ENCODE measurements at regions not wholly inside any gene's neighbourhood (a gene's known extent, or its start where the extent isn't known, plus 50 kb on each side); places are given as distances from the start of the nearest gene placed in this dataset.

GRCh38 chr16:35298460-35299243 lies 1839.2 kb downstream of the TP53TG3F start:
- 75% methylated on average over 2 of the region's 2 CpGs for WGBS
- H3K4me3 ChIP-seq (ENCODE audit: low read length): no peak overlapping the region

GRCh38 chr16:35302859-35303258 lies 1843.4 kb downstream of the TP53TG3F start:
- H3K9ac ChIP-seq (ENCODE audit: low read depth, low read length): no peak overlapping the region
- peaks cover 100% of the 10 kb centered on the region for H3K9me3 ChIP-seq (ENCODE audit: insufficient read depth, low read depth, low read length)
- H3K36me3 ChIP-seq (ENCODE audit: insufficient read depth, low read length): no peaks in the 10 kb centered on the region
- H3K27me3 ChIP-seq (ENCODE audit: insufficient read depth, low read length): no peaks in the 10 kb centered on the region
- no peak overlapping the region for H3K4me3 ChIP-seq (ENCODE audit: low read length)
- no peak overlapping the region for H3K27ac ChIP-seq (ENCODE audit: low read depth, low read length)
- no peaks in the 10 kb centered on the region for H3K4me1 ChIP-seq (ENCODE audit: insufficient read depth, low read length)
- 66% methylated on average over 1 of the region's 1 CpG for WGBS

More at GRCh38 chr16:35298460-35299243, 1839.2 kb downstream of the TP53TG3F start:
- Histone ChIP-seq H3K27ac (ENCODE audit: low read depth, low read length) (no peak overlapping the region), H3K36me3 (ENCODE audit: insufficient read depth, low read length) (no peaks in the 10 kb centered on the region), H3K27me3 (ENCODE audit: insufficient read depth, low read length) (no peaks in the 10 kb centered on the region), H3K9me3 (ENCODE audit: insufficient read depth, low read depth, low read length) (peaks cover 98% of the 10 kb centered on the region), H3K4me1 (ENCODE audit: insufficient read depth, low read length) (no peaks in the 10 kb centered on the region), H3K9ac (ENCODE audit: low read depth, low read length) (no peak overlapping the region)

- Histone ChIP-seq H3K4me3 (ENCODE audit: low read length) (no peak overlapping the region), H3K4me1 (ENCODE audit: insufficient read depth, low read length) (no peaks in the 10 kb centered on the region), H3K27me3 (ENCODE audit: insufficient read depth, low read length) (no peaks in the 10 kb centered on the region), H3K27ac (ENCODE audit: low read depth, low read length) (no peak overlapping the region), H3K36me3 (ENCODE audit: insufficient read depth, low read length) (no peaks in the 10 kb centered on the region), H3K9ac (ENCODE audit: low read depth, low read length) (no peak overlapping the region), H3K9me3 (ENCODE audit: insufficient read depth, low read depth, low read length) (peaks cover 100% of the 10 kb centered on the region)
- WGBS: 65% methylated on average over 1 of the region's 1 CpG
Observed at GRCh38 chr16:35305476-35305875, 1846.1 kb downstream of the TP53TG3F start.

GRCh38 chr16:35306915-35307314 lies 1847.5 kb downstream of the TP53TG3F start:
- no peak overlapping the region for H3K27ac ChIP-seq (ENCODE audit: low read depth, low read length)
- H3K9me3 ChIP-seq (ENCODE audit: insufficient read depth, low read depth, low read length): peaks cover 100% of the 10 kb centered on the region
- WGBS: 29% methylated on average over 1 of the region's 1 CpG
- H3K36me3 ChIP-seq (ENCODE audit: insufficient read depth, low read length): no peaks in the 10 kb centered on the region
- no peak overlapping the region for H3K9ac ChIP-seq (ENCODE audit: low read depth, low read length)
- H3K4me3 ChIP-seq (ENCODE audit: low read length): no peak overlapping the region
- H3K27me3 ChIP-seq (ENCODE audit: insufficient read depth, low read length): no peaks in the 10 kb centered on the region
- H3K4me1 ChIP-seq (ENCODE audit: insufficient read depth, low read length): no peaks in the 10 kb centered on the region

- Histone ChIP-seq H3K27me3 (ENCODE audit: insufficient read depth, low read length) (no peaks in the 10 kb centered on the region), H3K36me3 (ENCODE audit: insufficient read depth, low read length) (no peaks in the 10 kb centered on the region), H3K27ac (ENCODE audit: low read depth, low read length) (no peak overlapping the region), H3K9ac (ENCODE audit: low read depth, low read length) (no peak overlapping the region), H3K9me3 (ENCODE audit: insufficient read depth, low read depth, low read length) (peaks cover 100% of the 10 kb centered on the region), H3K4me3 (ENCODE audit: low read length) (no peak overlapping the region), H3K4me1 (ENCODE audit: insufficient read depth, low read length) (no peaks in the 10 kb centered on the region)
- 81% methylated on average over 5 of the region's 5 CpGs for WGBS
Observed at GRCh38 chr16:35308674-35309073, 1849.3 kb downstream of the TP53TG3F start.

GRCh38 chr16:35310999-35311398 lies 1851.6 kb downstream of the TP53TG3F start:
- Histone ChIP-seq H3K4me3 (ENCODE audit: low read length) (no peak overlapping the region), H3K27ac (ENCODE audit: low read depth, low read length) (no peak overlapping the region), H3K9ac (ENCODE audit: low read depth, low read length) (no peak overlapping the region), H3K4me1 (ENCODE audit: insufficient read depth, low read length) (no peaks in the 10 kb centered on the region), H3K36me3 (ENCODE audit: insufficient read depth, low read length) (no peaks in the 10 kb centered on the region), H3K27me3 (ENCODE audit: insufficient read depth, low read length) (no peaks in the 10 kb centered on the region), H3K9me3 (ENCODE audit: insufficient read depth, low read depth, low read length) (peaks cover 99% of the 10 kb centered on the region)
- 88% methylated on average over 3 of the region's 3 CpGs for WGBS

DNA sequence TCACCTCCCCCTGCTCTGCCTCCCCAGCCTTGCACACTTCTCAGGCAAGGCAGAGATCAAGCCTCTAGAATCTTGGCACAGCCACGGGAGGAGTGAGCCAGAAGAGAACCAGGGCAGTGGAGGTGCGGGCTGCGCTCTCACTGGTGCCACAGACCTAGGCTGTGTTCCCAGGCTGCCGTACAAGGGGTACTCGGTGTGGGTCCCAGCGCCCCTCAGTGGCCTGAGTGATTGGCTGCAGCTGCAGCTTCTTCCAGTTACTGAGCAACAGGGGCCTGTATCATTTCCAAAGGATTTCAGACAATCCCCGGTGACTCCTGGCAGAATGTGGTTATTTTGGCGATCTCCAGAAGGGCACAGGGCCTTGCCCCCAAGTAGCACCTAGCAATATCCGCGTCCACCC lies 1852.1 kb downstream of the TP53TG3F start:
- no peak overlapping the region for H3K4me3 ChIP-seq (ENCODE audit: low read length)
- no peak overlapping the region for H3K27ac ChIP-seq (ENCODE audit: low read depth, low read length)
- H3K36me3 ChIP-seq (ENCODE audit: insufficient read depth, low read length): no peaks in the 10 kb centered on the region
- no peaks in the 10 kb centered on the region for H3K4me1 ChIP-seq (ENCODE audit: insufficient read depth, low read length)
- H3K27me3 ChIP-seq (ENCODE audit: insufficient read depth, low read length): no peaks in the 10 kb centered on the region
- no peak overlapping the region for H3K9ac ChIP-seq (ENCODE audit: low read depth, low read length)
- peaks cover 99% of the 10 kb centered on the region for H3K9me3 ChIP-seq (ENCODE audit: insufficient read depth, low read depth, low read length)
- 84% methylated on average over 10 of the region's 10 CpGs for WGBS

DNA sequence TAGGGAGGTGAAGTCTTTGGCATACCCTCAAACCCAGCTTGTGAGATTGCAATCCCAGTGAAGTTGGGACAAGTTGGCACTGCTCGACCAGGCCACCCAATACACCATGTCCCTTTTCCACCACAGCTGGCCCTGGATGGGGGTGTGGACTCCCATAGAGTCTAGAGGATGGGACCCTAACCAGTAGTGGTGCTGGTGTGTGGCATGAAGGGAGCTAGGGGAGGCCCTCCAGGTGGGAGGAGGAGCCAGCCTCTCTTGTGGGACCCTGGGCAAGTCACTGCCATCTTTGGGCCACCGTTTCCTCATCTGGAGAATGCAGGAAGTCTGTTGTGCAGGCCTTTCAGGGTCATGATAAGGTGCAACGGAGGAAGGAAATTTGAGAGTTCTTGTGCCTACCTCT lies 1854.9 kb downstream of the TP53TG3F start:
- peaks cover 99% of the 10 kb centered on the region for H3K9me3 ChIP-seq (ENCODE audit: insufficient read depth, low read depth, low read length)
- WGBS: 52% methylated on average over 2 of the region's 3 CpGs
- no peaks in the 10 kb centered on the region for H3K4me1 ChIP-seq (ENCODE audit: insufficient read depth, low read length)

GRCh38 chr16:35319536-35320192 lies 1860.3 kb downstream of the TP53TG3F start:
- peaks cover 94% of the 10 kb centered on the region for H3K9me3 ChIP-seq (ENCODE audit: insufficient read depth, low read depth, low read length)
- 76% methylated on average over 2 of the region's 2 CpGs for WGBS
- H3K36me3 ChIP-seq (ENCODE audit: insufficient read depth, low read length): no peaks in the 10 kb centered on the region
- H3K27ac ChIP-seq (ENCODE audit: low read depth, low read length): no peak overlapping the region
- no peak overlapping the region for H3K9ac ChIP-seq (ENCODE audit: low read depth, low read length)
- H3K27me3 ChIP-seq (ENCODE audit: insufficient read depth, low read length): no peaks in the 10 kb centered on the region
- H3K4me3 ChIP-seq (ENCODE audit: low read length): no peak overlapping the region
- H3K4me1 ChIP-seq (ENCODE audit: insufficient read depth, low read length): no peaks in the 10 kb centered on the region

More for the DNA sequence above, 1854.9 kb downstream of the TP53TG3F start:
- Histone ChIP-seq H3K27ac (ENCODE audit: low read depth, low read length) (no peak overlapping the region), H3K9ac (ENCODE audit: low read depth, low read length) (no peak overlapping the region), H3K36me3 (ENCODE audit: insufficient read depth, low read length) (no peaks in the 10 kb centered on the region), H3K27me3 (ENCODE audit: insufficient read depth, low read length) (no peaks in the 10 kb centered on the region), H3K4me3 (ENCODE audit: low read length) (no peak overlapping the region)

- Histone ChIP-seq H3K36me3 (ENCODE audit: insufficient read depth, low read length) (no peaks in the 10 kb centered on the region), H3K9ac (ENCODE audit: low read depth, low read length) (no peak overlapping the region), H3K27ac (ENCODE audit: low read depth, low read length) (no peak overlapping the region), H3K4me3 (ENCODE audit: low read length) (no peak overlapping the region), H3K27me3 (ENCODE audit: insufficient read depth, low read length) (no peaks in the 10 kb centered on the region), H3K9me3 (ENCODE audit: insufficient read depth, low read depth, low read length) (peaks cover 91% of the 10 kb centered on the region), H3K4me1 (ENCODE audit: insufficient read depth, low read length) (no peaks in the 10 kb centered on the region)
- WGBS: 83% methylated on average over 3 of the region's 3 CpGs
Observed at GRCh38 chr16:35325936-35326335, 1866.5 kb downstream of the TP53TG3F start.

DNA sequence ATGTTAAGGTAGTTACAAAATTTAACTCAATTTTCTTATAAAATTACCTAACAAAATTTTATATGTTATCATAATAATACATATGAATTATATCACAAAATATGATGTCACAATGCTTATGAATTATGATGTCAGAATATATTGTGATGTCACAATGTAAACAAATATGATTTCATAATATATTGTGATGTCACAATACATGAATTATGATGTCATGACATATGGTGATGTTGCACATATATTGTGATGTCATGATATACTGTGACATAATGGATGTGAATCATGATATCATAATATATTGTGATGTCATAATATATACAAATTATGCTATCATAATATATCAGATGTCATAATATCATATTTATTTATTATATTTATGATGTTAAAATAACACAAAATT lies 1879.9 kb downstream of the TP53TG3F start:
- H3K27ac ChIP-seq (ENCODE audit: low read depth, low read length): no peak overlapping the region
- H3K4me1 ChIP-seq (ENCODE audit: insufficient read depth, low read length): no peaks in the 10 kb centered on the region
- no peak overlapping the region for H3K4me3 ChIP-seq (ENCODE audit: low read length)
- H3K27me3 ChIP-seq (ENCODE audit: insufficient read depth, low read length): no peaks in the 10 kb centered on the region
- H3K36me3 ChIP-seq (ENCODE audit: insufficient read depth, low read length): no peaks in the 10 kb centered on the region
- H3K9ac ChIP-seq (ENCODE audit: low read depth, low read length): no peak overlapping the region
- H3K9me3 ChIP-seq (ENCODE audit: insufficient read depth, low read depth, low read length): peaks cover 96% of the 10 kb centered on the region
